ENCODE measurements at regions not wholly inside any gene's neighbourhood (a gene's known extent, or its start where the extent isn't known, plus 50 kb on each side); places are given as distances from the start of the nearest gene placed in this dataset.

DNA sequence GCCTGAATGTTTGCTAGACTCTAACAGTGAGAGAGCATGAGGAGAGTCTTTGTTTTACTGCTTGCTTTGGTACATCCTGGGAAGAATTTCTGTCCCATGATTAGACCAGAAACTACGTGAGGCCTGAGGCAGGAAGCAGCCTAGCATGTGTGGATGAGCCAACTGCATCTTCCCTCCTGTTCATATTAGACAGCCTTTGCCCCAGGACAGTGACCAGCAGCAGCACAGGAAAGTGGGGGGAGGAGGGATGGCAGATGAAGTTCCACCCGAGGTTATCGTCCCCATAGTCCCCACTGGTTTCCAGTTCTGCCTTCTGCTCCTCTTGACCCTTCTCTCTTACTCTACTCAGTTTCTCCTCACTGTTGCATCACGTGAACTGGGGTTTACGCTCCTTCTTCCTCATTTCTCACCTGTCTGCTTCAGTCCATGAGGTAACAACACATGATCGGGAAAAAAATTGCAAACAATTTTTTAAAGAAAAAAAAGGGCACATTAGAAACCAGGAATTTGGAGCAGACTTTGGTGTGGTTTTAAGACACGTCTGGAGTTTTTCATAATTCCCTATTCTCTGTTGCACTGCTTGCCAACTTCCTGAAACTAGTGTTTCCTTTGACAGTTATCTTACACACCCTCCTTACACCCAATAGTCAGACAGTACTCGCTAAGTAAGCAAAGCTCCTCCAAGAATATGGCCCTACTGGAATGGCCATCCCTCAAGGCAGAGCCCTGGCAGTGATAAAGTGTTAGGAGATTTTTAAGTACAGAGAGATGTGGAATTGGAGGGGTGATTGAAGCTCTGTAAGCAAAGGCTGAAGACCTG, 84.1 kb downstream of the SNX18 start:
- no peak for DNase-seq
